GM18511 (cell line): ENCODE measurements at regions not wholly inside any gene's neighbourhood (a gene's known extent, or its start where the extent isn't known, plus 50 kb on each side); places are given as distances from the start of the nearest gene placed in this dataset.
"Not testable (repeated sequence)": the region's sequence is repeated elsewhere in the genome, so short reads cannot be mapped to it uniquely, and the experiment has no call there.

Experiments
- ATAC-seq: cut with Tn5 transposase; IDR thresholded peaks from one replicate; pipeline ENCODE4 v1.9.1; 2021; ENCODE audit warnings: mild to moderate bottlenecking, moderate library complexity; ENCODE audit not compliant: unreplicated experiment

DNA sequence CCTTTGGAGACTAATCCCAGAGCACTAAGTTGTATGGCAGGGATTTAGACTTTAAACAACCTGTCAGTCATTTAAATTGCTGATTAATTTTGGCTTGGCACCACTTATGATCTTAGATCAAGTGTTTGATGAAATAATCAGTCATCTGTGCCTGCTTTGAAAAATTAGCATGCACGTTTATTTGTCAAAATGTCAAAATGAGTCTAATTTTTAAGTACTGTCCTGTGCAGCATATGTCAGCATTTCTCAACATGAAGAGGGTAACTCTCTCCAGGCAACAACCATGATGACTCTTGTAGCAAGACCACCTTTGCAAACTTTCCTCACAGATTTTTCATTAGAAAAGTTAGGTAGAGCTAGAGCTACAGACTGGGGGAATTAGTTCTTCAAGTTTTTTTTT is 155.7 kb upstream of the GJE1 start:
- ATAC-seq, result no peak

DNA sequence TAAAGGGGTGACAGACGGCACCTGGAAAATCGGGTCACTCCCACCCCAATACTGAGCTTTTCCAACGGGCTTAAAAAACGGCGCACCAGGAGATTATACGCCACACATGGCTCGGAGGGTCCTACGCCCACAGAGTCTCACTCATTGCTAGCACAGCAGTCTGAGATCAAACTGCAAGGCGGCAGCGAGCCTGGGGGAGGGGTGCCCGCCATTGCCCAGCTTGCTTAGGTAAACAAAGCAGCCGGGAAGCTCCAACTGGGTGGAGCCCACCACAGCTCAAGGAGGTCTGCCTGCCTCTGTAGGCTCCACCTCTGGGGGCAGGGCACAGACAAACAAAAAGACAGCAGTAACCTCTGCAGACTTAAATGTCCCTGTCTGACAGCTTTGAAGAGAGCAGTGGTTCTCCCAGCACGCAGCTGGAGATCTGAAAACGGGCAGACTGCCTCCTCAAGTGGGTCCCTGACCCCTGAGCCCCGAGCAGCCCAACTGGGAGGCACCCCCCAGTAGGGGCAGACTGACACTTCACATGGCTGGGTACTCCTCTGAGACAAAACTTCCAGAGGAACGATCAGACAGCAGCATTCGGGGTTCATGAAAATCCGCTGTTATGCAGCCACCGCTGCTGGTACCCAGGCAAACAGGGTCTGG is 162.8 kb upstream of the GJE1 start:
- ATAC-seq, result not testable (repeated sequence)

DNA sequence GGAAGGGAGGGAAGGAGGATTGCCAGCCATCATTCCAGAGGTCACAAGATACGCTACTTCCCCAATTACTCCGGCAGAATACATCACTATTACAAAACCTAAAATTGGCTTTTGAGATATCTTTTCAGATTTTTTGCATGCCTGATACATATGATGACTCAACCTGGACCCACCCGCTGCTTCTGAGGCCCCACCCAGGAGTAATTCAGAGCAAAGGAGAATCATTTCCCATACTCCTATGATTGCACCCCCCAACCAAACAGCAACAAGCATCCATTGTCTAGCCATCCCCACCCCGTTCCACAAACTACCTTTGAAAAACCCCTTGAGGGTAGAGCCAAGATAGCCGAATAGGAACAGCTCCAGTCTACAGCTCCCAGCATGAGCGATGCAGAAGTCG is 163.5 kb upstream of the GJE1 start:
- no peak for ATAC-seq

DNA sequence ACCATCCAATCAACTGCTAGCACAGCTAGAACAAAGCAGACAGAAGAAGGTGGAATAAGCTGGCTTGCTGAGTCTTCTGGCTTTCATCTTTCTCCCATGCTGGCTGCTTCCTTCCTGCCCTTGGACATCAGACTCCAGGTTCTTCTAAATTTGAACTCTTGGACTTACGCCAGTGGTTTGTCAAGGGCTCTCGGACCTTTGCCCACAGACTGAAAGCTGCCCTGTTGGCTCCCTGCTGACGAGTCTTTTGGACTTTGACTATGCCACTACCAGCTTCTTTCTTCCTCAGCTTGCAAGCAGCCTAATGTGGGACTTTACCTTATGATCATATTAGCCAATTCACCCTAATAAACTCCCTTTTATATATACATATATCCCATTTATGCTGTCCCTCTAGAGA is 164.1 kb upstream of the GJE1 start:
- no peak for ATAC-seq

DNA sequence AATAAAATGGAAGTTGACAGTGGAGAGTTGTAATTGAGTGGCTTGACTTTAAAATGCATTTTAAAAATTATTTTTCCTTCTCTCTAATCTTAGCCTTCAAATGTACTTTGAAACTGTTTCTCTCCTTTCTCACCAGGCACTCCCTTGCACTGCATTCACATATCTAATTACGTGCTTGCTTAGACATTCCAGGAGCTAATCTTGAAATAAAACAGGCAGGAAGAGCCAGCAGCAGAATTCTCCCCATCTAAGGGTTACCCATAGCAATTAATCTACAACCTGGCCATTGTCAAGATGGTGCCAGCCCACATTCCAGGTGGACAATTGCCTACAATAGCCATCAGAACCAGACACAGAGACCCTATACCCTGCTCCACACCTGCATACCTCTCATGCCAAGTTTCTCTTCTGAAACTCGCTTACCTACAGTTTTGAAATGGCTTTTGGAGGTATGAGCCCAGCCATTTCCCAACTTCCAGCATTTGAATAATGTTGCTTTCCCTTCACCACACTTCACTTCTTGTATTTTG is 167.6 kb upstream of the GJE1 start:
- no peak for ATAC-seq

DNA sequence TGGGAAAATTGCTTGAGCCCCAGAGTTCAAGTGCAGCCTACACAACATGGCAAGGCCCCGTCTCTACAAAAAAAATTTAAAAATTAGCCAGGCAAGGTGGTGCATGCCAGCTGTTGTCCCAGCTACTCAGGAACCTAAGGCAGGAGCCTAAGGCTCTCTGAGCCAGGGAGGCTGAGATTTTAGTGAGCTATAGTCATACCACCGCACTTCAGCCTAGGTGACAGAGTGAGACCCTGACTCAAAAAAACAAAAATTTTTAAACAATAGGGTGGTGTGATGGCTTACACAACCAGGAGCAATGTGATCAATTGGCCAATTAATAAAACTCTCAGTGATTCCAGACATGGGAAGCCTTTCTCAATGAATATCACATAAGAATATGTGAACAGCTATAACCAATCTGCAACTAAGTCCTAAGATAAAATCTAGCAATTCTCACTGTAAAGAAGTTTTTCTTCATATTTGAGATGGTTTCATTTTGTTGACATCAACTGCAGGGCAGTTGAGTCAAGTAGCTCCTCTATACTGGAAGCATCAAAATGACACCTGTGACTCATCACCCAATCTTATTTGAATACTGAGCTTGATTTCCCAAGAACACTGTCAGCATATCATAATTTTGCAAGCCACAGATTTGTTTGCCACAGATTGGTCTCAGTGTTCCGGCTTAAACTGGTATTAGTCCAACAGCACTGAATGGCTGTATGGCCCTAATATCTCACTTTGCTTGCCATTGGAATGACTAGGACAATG is 169.0 kb upstream of the GJE1 start:
- no peak for ATAC-seq

DNA sequence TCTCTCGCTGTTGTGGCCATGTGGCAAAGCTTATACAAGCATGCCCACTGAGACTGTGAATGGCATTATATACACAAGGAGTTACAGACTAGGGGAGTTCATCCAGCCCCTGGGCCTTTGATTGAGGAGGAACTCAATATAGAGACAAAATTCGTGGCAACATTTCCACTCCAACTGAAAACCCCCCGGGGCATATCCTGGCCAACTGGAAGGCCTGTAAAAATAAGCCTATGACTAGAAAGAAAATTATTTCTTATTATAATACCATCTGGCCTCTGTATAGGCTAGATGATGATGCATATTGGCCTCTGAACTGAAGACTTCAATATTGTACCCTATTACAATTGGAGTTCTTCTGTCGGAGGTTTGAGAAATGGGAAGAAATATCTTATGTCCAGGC is 175.5 kb upstream of the GJE1 start:
- ATAC-seq, result no peak

DNA sequence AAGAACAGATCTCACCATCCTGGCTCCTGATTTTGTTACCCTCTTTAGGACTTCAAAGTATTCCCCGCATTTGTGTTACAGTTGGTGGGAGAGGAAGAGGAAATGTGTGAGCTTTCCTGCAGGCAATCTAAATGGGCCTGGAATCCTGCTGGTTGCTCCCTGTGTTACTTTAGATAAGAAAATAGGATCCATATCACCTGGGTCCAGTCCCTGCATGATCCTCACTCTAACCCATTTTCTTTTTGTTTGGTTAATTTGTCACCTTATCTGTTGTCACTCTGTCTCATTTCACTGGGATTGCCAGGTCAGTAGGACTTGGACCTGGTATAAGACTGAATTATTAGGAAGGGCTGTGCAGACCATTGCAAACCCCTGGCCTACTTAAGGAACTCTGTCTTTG is 175.9 kb upstream of the GJE1 start:
- ATAC-seq, result no peak

DNA sequence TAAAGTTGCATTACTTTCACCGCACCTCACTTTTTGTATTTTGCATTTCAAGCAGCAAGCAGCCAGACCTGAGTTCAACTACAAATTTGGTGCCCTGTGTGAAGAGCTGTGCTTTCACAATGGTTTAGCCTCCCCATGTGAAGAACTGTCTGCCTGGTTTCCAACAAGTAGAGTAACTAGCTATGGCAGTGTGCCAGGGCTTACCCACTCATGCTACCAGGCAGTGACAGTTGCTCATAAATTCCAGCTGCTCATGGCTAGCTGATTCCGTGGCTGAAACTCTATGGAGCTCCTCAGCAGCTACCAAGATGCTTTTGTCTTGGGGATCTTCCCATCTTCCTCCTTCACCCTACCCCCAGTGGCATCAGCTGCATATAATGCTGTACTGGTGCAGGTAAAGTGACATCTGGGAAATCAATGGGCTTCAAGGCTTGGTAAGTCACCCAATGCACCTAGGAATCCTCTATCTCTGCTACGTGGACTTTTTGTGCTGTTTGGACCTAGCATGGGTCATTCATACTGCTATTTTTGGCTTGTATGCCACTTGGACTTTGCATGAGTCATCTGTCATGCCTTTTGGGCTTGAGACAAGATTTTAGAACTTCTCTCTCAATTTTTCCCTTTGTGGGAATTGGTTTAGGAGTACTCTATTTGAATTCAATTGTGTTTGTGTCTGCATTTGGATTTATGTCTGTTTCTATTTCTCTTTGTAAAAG is 176.5 kb upstream of the GJE1 start:
- no peak for ATAC-seq

DNA sequence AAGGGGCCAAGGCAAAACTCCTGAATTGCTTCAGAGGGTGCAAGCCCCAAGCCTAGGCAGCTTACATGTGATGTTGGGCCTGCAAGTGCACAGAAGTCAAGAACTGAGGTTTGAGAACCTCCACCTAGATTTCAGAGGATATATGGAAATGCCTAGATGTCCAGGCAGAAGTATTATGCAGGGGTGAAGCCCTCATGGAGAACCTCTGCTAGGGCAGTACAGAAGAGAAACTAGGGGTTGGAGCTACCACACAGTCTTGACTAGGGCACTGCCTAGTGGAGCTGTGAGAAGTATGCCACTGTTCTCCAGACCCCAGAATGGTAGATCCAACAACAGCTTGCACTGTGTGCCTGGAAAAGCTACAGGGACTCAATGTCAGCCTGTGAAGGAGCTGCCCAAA is 179.7 kb upstream of the GJE1 start:
- no peak for ATAC-seq

DNA sequence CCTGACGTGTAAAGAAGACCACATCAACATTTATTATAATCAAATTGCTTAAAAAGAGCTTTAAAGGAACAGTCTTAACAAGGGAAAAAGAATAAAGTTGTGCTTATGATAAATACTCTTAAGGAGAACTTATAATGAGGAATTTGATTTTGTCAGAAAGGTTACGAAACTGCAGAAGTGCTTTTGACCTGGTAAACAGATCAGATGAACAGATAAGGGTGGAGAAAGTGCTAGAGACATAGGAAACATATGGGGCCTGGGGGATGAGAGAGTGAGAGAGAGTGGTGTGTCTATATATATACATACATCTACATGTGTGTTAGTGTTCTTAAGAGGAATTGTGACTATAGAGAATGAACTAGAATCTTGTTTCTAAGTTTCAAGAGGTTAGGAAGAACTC is 186.2 kb upstream of the GJE1 start:
- ATAC-seq, result no peak

DNA sequence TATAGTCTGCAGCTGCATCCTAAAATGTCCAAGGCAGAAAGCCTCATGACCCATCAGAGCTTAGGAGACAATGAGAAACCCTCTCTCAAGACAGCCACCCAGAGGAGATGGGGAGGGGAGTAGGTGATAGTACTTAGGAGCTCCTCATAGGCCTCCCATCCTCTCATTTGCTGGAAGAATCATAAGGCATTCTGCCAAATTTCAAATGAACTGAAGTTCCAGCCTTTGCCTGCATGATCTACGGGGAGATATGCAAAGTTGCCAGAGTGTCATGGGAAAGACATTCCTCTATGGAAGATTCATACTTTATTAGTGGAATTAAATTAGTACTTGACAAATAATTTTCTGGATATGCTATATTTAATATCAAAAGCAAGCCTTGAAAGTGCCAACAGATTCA is 194.1 kb upstream of the GJE1 start:
- ATAC-seq, result no peak

DNA sequence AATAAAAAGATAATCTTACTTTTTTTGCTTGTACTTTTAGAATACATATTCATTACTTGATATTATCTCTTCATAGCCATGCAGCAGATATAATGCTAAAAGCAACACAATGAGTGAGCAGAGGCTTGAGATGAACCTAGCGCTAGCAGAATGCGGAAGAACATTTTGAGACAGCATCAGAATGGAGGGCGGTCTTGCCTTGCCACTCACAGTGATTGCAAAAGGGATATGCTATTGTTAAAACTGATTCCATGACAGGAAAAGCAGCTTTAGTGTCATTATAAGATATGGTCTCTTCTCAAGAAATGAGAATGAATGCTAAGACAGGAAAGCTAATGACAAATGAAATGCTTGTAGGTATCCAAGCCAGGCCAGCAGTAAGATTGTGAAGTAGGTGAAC is 200.0 kb upstream of the GJE1 start:
- ATAC-seq, result no peak

DNA sequence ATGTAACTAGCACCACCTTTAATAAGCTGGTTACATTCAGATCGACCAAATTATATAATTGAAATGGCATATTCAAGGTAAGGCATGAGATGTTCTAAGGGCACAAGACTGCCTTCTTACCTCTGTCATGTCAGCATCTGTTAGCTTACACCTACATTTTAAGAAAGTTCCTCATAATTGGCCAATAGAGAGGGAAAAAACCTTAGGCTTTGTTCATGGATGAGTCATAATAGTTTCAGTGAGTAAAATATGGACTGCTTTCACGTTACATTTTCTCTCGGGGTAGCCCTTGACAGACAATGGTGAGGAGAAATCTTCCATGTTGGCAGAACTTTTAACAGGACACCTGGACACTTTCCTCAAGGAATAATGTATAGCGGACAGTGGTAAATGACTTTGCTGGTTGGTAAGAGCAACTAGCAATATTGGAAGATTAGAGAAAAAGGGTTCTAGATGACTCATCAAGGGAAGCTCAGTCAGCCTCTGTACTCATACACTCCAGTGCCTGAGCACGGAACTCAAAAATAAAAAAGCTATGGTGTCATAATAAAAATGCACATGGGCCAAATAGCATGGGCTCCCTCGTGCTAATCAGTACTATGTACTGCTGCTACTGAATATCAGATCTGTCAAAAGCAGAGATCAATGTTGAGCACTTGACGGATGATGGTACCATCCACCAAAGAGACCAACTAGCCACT is 206.4 kb upstream of the GJE1 start:
- peak; percentile 59 for ATAC-seq

DNA sequence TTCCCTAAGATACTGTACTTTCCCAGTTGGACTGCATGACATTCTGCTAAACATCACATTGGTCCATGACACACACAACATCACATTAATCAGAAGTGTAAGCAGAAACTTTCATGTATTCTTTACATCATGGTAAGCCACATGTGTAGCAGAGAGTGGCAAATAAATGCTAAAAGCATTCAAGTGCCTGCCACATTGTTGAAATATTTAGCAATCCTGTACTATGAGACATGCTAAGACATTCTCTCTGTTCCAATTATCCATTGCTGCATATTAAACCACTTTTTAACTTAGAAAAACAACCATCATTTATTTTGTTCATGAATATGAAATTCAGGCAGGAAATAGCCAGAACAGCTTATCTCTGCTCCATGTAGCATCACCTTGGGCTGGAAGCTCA is 207.7 kb upstream of the GJE1 start:
- ATAC-seq, result no peak

DNA sequence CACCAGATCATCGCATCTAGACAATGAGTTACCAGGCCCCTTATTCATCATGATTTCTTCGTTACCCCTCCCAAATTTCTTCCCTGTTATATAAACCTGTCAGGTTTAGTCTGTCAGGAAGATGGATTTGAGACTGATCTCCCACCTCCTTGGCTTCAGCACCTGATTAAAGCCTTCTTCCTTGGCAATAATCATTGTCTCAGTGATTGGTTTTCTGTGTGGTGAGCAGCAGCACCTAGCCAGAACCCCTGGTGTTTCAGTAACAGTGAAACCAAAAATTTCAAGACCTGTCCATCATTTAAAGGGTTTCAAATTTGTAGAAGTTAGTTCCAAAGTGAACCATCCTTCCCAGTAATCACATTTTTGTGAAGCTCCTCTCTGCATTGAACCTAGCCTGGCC is 209.8 kb upstream of the GJE1 start:
- ATAC-seq, result no peak

DNA sequence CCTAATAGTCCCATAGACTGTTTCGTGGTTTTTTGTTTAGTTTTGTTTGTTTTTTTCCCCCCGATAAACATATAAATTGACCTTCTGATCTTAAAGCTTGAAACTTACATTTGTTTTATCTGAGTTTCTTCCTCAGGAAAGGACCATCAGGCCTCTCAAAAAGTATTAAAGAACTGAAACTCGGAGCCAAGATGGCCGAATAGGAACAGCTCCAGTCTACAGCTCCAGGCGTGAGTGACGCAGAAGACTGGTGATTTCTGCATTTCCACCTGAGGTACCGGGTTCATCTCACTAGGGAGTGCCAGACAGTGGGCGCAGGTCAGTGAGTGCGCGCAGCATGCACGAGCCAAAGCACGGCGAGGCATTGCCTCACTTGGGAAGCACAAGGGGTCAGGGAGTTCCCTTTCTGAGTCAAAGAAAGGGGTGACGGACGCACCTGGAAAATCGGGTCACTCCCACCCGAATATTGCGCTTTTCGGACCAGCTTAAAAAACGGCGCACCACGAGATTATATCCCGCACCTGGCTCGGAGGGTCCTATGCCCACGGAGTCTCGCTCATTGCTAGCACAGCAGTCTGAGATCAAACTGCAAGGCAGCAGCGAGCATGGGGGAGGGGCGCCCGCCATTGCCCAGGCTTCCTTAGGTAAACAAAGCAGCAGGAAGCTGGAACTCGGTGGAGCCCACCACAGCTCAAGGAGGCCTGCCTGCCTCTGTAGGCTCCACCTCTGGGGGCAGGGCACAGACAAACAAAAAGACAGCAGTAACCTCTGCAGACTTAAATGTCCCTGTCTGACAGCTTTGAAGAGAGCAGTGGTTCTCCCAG is 215.8 kb upstream of the GJE1 start:
- not testable (repeated sequence) for ATAC-seq

DNA sequence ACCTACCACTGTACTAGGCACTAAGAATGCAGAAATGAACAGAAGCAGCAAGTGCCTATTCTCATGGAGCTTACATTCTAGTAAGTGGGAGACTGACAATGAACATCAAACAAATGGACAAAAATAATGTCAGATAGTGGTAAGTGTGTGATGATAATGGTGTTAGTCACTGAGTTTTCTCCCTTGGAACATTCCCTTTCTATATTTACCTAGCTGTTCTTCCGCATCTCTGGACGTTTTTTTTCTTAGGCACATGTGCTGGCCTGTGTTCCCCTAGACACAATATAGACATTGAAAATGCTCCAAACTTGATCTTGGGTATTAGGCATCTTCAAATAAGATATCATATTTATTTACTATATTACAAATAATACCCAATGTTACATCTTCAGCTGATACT is 218.1 kb upstream of the GJE1 start:
- ATAC-seq, result no peak

DNA sequence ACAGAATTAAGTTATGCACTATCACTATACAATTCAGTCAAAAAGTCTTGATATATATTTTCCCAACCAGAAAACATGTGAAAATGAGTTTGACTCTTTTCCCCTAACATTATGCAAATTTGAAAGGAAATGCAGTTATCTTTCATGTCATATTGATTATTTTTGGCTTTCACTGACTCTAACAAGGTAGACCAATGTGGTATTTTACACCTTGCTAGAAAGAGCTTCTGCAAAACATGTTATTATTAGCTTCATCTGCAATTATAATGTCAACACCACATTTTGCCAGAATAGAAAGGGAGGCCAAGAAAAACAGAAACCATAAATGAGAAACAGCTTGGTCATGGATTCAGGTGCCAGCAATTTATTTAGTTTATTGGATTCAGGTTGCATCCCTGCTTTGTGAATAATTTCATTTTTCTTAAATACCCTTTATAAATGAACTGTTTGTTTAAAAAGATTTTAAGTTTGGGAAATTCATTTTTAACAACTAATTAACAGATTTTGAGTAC is 226.1 kb upstream of the GJE1 start:
- ATAC-seq, result no peak

DNA sequence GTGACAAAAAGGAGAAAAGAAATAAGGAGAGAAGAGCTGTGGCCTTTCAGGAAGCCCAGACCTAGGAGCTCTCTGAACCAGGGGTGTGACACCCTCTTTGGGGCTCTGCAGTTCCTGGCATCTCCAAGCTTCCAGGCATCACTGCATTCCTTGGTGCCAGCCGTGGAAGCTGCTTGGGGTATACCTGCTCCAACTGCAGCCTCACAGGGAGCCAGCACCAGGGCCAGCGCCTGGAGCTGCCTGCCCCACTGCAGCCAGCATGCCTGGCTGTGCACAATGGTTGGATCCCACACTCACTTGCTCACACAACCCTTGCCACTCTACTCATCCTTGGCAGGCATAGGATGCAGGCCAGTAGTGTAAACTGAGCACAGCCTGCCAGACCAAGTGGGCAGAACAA is 242.1 kb upstream of the GJE1 start:
- ATAC-seq, result no peak
